Right lobe of liver (tissue), 4 donors: ENCODE measurements at regions not wholly inside any gene's neighbourhood (a gene's known extent, or its start where the extent isn't known, plus 50 kb on each side); places are given as distances from the start of the nearest gene placed in this dataset.

ENCODE experiments used
- POLR2A ChIP-seq: fragments of 450-650 bp; IDR thresholded peaks from one replicate; pipeline ENCODE4 v1.6.1; 2017; ENCODE audit warnings: antibody characterized with exemption, mild to moderate bottlenecking
- TF ChIP-seq, protein P1 (sequence below), 4 donors: fragments of 200-600 bp in 3 of 4; fragments of 450-650 bp in 1 of 4; IDR thresholded peaks; one replicate each; pipeline versions ENCODE4 v1.5.1 to v1.8.0; 2016 to 2022; ENCODE audit warnings: antibody characterized with exemption in 4 of 4, mild to moderate bottlenecking in 2 of 4
- donor health status: DM: no; HTN: no; CAD: no.
- donor health status: DM: no; HTN: no; CAD: no.
- donor health status: DM: no; HTN: yes; CAD: no.

DNA sequence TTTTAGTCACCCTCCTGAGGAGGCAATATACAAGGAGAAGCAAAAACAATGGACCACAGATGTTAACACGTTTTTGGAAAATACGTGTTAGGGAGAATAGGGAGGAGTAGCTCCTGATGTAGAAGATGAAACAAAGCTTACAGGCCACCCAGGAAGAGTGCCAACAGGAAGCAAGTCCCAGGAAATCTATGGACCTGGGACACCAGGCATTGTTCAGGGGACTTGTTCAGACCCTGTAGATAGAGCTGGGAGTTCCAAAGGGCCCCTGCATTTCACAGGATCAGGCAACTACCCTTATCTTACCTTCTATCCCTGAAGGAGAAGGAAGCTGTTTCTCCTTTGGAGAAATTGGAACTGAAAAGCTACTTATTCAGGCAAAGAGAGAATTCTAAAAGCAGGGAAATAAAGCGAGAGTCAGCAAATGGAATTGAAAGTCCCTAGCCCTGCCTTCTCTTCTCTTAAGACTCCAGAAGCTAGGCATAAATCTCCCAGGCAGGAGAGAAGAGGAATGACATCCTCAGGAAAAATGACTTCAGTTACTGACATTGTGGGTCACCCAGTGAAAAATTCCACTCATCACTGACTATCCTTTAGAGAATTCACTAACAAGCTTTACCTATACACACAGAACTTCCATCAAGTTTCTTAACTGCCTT, 77.7 kb upstream of the FAM3C start:
- TF ChIP-seq, protein P1, sequence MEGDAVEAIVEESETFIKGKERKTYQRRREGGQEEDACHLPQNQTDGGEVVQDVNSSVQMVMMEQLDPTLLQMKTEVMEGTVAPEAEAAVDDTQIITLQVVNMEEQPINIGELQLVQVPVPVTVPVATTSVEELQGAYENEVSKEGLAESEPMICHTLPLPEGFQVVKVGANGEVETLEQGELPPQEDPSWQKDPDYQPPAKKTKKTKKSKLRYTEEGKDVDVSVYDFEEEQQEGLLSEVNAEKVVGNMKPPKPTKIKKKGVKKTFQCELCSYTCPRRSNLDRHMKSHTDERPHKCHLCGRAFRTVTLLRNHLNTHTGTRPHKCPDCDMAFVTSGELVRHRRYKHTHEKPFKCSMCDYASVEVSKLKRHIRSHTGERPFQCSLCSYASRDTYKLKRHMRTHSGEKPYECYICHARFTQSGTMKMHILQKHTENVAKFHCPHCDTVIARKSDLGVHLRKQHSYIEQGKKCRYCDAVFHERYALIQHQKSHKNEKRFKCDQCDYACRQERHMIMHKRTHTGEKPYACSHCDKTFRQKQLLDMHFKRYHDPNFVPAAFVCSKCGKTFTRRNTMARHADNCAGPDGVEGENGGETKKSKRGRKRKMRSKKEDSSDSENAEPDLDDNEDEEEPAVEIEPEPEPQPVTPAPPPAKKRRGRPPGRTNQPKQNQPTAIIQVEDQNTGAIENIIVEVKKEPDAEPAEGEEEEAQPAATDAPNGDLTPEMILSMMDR (IDR thresholded peaks at IDR 0.05), result no peak
- no peak for TF ChIP-seq POLR2A
